ENCODE measurements at regions not wholly inside any gene's neighbourhood (a gene's known extent, or its start where the extent isn't known, plus 50 kb on each side); places are given as distances from the start of the nearest gene placed in this dataset.

GRCh38 chr9:109953300-109953699, 173.3 kb downstream of the PALM2AKAP2 start:
- no peak for DNase-seq

GRCh38 chr9:109953813-109954497, 174.0 kb downstream of the PALM2AKAP2 start:
- no peak for DNase-seq

GRCh38 chr9:109956717-109957440, 176.9 kb downstream of the PALM2AKAP2 start:
- DNase-seq, result no peak

- no peak for DNase-seq
Measured at GRCh38 chr9:109959679-109960078, 179.7 kb downstream of the PALM2AKAP2 start.

- DNase-seq, result no peak
Measured at GRCh38 chr9:109961626-109962025, 181.6 kb downstream of the PALM2AKAP2 start.

- DNase-seq, result no peak
Measured at GRCh38 chr9:109962215-109962614, 182.2 kb downstream of the PALM2AKAP2 start.

- no peak for DNase-seq
Measured at GRCh38 chr9:109963079-109963478, 183.1 kb downstream of the PALM2AKAP2 start.

GRCh38 chr9:109966643-109967368, 186.8 kb downstream of the PALM2AKAP2 start:
- DNase-seq, result no peak

- DNase-seq, result no peak
Measured at GRCh38 chr9:109967651-109968642, 187.9 kb downstream of the PALM2AKAP2 start.

GRCh38 chr9:109969011-109969410, 189.0 kb downstream of the PALM2AKAP2 start:
- DNase-seq, result no peak

GRCh38 chr9:109969573-109970237, 189.7 kb downstream of the PALM2AKAP2 start:
- no peak for DNase-seq

GRCh38 chr9:109971226-109971625, 191.2 kb downstream of the PALM2AKAP2 start:
- DNase-seq, result no peak

- no peak for DNase-seq
Measured at GRCh38 chr9:109972026-109972882, 192.3 kb downstream of the PALM2AKAP2 start.

- DNase-seq, result no peak
Measured at GRCh38 chr9:109973336-109973735, 193.3 kb downstream of the PALM2AKAP2 start.

GRCh38 chr9:109974143-109974917, 194.3 kb downstream of the PALM2AKAP2 start:
- DNase-seq, result no peak

GRCh38 chr9:109974918-109975276, 194.9 kb downstream of the PALM2AKAP2 start:
- no peak for DNase-seq

- no peak for DNase-seq
Measured at GRCh38 chr9:109975574-109976295, 195.7 kb downstream of the PALM2AKAP2 start.

GRCh38 chr9:109976303-109976702, 196.3 kb downstream of the PALM2AKAP2 start:
- no peak for DNase-seq

GRCh38 chr9:109977521-109977920, 197.5 kb downstream of the PALM2AKAP2 start:
- DNase-seq, result no peak

GRCh38 chr9:109981091-109981490, 201.1 kb downstream of the PALM2AKAP2 start:
- DNase-seq, result no peak
